Myocyte (in vitro differentiated cells): ENCODE measurements at regions not wholly inside any gene's neighbourhood (a gene's known extent, or its start where the extent isn't known, plus 50 kb on each side); places are given as distances from the start of the nearest gene placed in this dataset.
"Not testable (repeated sequence)": the region's sequence is repeated elsewhere in the genome, so short reads cannot be mapped to it uniquely, and the experiment has no call there.

Source experiments
- DNase-seq: peaks from one replicate; pipeline ENCODE4 v3.0.0-alpha.2; 2012; ENCODE audit warnings: low read depth

DNA sequence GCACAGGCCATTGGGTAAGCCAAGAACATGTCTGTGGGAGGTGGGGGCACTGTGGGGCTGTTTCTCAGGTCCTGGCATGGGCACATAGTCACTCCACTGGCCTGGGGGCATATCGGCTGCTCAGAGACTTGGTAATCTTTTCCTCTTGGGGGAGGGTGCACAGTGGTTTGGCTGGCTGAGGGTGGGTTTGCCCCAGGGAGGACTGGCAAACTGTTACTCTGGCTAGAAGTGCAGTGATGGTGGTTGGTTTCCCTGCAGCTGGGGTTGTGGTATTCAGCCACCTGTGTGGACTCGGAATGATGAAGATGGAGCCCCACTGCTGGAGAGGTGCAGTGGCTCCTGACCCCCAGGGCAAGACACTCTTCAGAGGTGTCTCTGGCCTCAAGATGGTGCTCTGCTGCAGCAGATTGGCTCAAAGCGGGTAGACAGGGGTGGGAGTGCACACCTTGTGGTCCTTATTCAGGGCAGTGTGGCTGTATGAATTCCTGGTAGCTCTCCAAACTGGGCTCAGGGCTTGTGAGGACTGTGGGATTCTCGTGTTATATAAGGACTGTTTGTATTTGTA lies 74.1 kb upstream of the DDHD1 start:
- no peak for DNase-seq

DNA sequence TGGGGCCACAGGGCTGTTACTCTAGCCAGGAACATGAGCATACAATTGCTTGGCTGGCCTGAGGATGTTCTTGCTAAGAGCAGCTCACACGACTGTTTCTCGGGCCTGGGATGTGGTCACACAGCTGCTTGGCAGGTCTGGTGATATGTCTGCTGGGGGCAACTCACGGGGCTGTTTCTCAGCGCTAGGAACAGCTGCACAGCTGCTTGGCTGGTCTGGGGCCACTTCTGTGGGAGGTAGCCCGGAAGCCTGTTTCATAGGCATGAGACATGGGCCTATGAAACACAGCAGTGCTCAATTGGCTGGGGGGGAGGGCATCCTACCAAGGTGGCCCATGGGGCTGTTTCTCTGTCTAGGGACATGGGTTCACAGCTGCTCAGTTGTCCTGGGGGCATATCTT lies 73.4 kb upstream of the DDHD1 start:
- peak; percentile 93 for DNase-seq

DNA sequence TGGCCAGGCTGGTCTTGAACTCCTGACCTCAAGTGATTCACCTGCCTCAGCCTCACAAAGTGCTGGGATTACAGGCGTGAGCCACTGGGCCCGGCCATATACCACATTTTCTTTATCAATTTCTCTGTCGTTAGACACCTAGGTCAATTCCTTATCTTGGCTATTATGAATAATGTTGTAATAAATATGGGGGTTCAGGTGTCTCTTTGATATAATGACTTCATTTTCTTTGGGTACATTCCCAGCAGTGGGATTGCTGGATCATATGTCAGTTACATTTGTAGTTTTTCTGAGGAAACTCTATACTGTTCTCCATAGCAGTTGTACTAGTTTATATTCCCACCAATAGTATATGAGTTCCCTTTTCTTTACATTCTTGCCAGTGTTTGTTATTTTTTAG lies 67.8 kb upstream of the DDHD1 start:
- DNase-seq = no peak

DNA sequence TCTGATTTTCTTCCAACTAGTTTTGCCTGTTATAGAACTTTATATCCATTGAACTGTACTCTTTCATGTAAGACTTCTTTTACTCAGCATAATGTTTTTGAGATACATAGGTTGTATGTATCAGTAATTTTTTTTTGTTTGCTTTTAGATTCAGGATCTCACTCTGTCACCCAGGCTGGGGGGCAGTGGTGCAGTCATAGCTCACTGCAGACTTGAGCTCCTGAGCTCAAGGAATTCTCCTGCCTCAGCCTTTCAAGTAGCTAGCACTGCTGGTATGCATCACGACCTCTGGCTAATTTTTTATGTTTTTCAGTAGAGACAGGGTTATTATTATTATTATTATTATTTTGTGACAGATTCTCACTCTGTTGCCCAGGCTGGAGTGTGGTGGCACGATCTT lies 65.0 kb upstream of the DDHD1 start:
- no peak for DNase-seq

DNA sequence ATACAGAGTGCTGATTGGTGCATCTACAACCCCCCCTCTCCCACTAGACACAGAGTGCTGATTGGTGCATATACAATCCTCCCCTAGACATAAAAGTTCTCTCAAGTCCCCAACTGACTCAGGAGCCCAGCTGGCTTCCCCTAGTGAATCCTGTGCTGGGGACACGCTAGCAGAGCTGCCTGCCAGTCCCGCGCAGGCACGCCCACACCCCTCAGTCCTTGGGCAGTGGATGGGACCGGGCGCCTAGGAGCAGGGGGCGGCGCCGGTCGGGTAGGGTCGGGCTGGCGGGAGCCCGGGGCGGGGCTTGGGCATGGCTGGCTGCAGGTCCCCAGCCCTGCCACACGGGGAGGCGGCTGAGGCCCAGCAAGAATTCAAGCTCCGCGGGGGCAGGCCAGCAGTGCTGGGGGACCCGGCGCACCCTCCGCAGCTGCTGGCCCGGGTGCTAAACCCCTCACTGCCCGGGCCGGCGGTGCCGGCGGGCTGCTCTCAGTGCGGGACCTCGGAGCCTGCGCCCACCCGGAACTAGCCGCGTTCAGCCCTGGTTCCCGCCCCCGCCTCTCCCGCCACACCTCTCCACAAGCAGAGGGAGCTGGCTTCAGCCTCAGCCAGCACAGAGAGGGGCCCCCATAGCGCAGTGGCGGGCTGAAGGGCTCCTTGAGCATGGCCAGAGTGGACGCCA lies 64.3 kb upstream of the DDHD1 start:
- peak; percentile 74 for DNase-seq

DNA sequence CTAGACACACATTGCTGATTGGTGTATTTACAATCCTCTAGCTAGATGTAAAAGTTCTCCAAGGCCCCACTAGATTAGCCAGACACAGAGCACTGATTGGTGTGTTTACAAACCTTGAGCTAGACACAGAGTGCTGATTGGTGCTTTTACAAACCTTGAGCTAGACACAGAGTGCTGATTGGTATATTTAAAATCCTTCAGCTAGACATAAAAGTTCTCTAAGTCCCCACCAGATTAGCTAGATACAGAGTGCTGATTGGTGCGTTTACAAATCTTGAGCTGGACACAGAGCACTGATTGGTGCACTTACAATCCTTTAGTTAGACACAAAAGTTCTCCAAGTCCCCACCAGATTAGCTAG lies 63.8 kb upstream of the DDHD1 start:
- DNase-seq = not testable (repeated sequence)

DNA sequence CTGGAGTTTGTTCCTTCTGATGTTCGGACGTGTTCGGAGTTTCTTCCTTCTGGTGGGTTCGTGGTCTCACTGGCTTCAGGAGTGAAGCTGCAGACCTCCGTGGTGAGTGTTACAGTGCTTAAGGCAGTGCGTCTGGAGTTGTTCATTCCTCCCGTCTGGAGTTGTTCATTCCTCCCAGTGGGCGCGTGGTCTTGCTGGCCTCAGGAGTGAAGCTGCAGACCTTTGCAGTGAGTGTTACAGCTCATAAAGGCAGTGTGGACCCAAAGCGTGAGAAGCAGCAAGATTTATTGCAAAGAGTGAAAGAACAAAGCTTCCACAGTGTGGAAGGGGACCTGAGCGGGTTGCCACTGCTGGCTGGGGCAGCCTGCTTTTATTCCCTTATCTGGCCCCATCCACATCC lies 63.4 kb upstream of the DDHD1 start:
- DNase-seq = not testable (repeated sequence)

DNA sequence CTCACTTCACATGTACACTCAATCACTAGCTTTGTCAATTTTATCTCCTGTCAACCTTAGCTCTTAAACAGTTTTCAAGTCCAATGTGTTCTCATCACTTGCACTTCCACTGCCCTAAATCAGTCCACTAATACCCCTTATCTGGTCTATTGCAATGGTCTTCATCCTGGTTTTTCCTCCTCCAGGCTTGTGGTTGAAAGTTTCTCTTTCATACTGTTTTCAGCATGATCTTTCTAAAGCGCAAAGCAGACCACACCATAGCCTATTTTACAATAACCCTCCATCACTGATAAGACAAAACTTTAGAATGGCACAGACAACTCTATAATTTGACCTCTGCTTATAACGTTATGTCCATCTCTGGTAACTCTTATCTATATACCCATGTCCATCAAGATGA lies 62.0 kb upstream of the DDHD1 start:
- DNase-seq = no peak

DNA sequence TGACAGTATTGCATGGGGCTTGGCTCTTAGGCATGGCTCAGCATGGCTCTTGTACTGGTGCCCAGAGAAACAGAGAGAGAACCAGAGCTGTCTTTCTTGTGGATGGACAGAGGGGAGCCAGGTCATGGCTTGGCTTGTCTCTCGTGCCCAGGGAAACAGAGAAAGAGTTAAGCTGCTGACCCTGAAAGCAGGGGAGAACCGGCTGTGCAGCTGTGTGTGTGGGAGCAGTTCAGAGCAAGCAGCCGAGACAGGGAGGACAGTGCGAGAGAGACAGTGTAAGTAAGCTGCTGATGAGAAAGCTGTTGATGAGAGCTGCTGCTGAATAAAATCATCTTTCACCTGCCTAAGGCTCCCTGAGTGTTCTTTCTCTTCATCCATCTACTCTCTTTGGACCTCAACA lies 61.3 kb upstream of the DDHD1 start:
- DNase-seq = no peak

DNA sequence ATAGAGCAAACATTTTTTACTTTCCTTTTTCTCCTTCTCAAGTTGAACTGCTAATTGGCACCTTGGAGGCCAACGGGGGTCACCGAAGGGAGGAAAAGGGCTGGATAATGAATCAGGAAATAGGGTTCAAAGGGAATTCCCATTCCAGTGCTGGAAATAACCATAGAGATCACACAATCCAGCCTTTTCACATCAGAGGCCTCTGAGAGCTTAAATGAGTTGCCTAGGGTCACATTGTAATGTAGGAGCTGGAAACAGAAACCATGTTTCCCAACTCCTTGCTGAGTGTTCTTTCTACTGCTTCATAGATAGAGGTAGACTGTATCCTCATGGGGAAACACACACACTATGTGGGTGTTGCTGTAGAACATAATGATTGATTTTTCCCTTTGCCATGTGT lies 60.6 kb upstream of the DDHD1 start:
- no peak for DNase-seq

DNA sequence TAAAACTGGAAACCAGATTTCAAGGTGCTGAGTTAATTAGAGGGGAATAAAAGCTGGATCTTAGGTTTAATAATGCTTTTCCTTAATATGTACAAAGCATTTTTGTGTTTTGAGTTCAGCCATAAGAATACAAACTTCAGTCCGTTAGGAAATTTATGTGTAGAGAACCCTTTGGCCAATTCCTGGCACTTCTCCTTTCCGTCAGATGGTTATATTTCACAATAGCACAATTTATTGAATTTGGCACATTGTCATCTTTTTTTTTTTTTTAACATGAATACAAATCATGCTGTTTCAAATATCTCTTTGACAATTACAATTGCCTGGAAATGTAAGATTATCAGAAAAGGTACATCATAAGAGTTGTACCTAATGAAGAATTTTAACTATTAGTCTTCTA lies 56.2 kb upstream of the DDHD1 start:
- no peak for DNase-seq
